ENCODE measurements at regions not wholly inside any gene's neighbourhood (a gene's known extent, or its start where the extent isn't known, plus 50 kb on each side); places are given as distances from the start of the nearest gene placed in this dataset.

DNA sequence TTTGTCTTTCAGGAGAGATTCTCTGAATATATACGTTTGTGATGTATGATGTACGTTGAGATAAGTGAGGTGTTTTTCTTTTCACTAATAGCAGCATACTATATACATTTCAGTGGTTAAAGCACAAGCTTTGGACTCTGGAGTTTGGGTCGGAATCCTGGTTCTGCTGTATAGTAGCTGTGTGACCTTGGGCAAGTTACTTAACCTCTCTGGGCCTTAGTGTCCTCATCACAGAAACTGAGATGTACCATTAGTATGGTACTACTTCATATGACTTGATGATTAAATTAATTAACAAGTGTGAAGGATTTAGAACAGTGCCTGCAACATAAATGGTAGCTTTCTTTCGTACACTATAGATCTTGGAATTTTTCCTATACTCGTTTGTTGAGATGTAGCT is 258.7 kb downstream of the CDCA7 start:
- peaks cover 2% of the 10 kb centered on the region for H3K9me3 Mint-ChIP-seq (ENCODE audit: low read depth, unreplicated experiment)
- intact Hi-C loops (cut with micrococcal nuclease; ENCODE audit: unreplicated experiment) = no loop called here
- no peaks in the 10 kb centered on the region for H3K27me3 Mint-ChIP-seq (ENCODE audit: unreplicated experiment)
- DNase-seq = no peak
- H3K4me1 Mint-ChIP-seq (ENCODE audit: low read depth, unreplicated experiment) = no peaks in the 10 kb centered on the region
- TF ChIP-seq, protein P1, sequence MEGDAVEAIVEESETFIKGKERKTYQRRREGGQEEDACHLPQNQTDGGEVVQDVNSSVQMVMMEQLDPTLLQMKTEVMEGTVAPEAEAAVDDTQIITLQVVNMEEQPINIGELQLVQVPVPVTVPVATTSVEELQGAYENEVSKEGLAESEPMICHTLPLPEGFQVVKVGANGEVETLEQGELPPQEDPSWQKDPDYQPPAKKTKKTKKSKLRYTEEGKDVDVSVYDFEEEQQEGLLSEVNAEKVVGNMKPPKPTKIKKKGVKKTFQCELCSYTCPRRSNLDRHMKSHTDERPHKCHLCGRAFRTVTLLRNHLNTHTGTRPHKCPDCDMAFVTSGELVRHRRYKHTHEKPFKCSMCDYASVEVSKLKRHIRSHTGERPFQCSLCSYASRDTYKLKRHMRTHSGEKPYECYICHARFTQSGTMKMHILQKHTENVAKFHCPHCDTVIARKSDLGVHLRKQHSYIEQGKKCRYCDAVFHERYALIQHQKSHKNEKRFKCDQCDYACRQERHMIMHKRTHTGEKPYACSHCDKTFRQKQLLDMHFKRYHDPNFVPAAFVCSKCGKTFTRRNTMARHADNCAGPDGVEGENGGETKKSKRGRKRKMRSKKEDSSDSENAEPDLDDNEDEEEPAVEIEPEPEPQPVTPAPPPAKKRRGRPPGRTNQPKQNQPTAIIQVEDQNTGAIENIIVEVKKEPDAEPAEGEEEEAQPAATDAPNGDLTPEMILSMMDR (IDR thresholded peaks at IDR 0.05; ENCODE audit: unreplicated experiment) = no peak
- no peaks in the 10 kb centered on the region for H3K36me3 Mint-ChIP-seq (ENCODE audit: insufficient read depth, unreplicated experiment)
- CTCF ChIA-PET = no interaction called here
- H3K4me3 Mint-ChIP-seq (ENCODE audit: low read depth, unreplicated experiment) = no peak overlapping the region
- BruUV-seq (replicated peaks) = no TSS peak
- H3K27ac Mint-ChIP-seq (ENCODE audit: unreplicated experiment) = no peak overlapping the region

DNA sequence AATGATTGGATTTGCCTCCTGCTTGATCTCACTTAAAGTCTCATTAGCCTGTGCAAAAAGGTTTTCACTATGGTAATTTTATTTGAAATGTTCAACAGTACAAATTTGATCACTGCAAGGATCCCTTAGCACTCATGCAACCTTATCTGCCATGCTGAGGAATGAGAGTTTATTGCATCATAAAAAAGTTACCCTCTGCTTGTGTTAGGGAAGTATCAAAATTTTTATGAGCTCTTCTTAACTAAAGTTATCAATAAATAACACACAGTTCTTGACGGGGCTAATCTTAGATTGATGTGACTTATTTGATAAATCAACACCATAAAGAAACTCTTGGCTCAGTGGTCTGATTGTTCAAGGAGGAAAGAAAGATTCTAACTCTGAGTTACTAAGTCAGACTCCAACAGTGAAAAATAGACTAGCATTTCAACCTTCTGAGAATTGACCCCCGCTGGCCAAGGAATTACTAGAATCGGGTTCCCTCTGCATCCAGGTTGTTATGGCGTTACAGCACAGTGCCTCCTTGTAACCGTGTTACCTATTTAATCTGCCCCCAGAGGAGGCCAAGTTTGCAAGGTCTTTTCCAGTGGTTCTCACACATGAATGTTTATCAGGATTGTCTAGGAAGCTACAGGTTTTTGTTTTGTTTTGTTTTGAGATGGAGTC is 259.7 kb downstream of the CDCA7 start:
- intact Hi-C loops (cut with micrococcal nuclease; ENCODE audit: unreplicated experiment) = no loop called here
- CTCF ChIA-PET = interaction anchor here (1.6 kb wide), 1 partner anchor 12 kb away, joined by 5 read pairs; no protein-coding TSS in a partner anchor
- H3K36me3 Mint-ChIP-seq (ENCODE audit: insufficient read depth, unreplicated experiment) = no peaks in the 10 kb centered on the region
- no peaks in the 10 kb centered on the region for H3K27me3 Mint-ChIP-seq (ENCODE audit: unreplicated experiment)
- H3K9me3 Mint-ChIP-seq (ENCODE audit: low read depth, unreplicated experiment) = peaks cover 2% of the 10 kb centered on the region
- no peak overlapping the region for H3K4me3 Mint-ChIP-seq (ENCODE audit: low read depth, unreplicated experiment)
- no peaks in the 10 kb centered on the region for H3K4me1 Mint-ChIP-seq (ENCODE audit: low read depth, unreplicated experiment)
- DNase-seq = no peak
- no peak overlapping the region for H3K27ac Mint-ChIP-seq (ENCODE audit: unreplicated experiment)
- TF ChIP-seq, protein P1 (IDR thresholded peaks at IDR 0.05; ENCODE audit: unreplicated experiment) = no peak
- BruUV-seq (replicated peaks) = no TSS peak

DNA sequence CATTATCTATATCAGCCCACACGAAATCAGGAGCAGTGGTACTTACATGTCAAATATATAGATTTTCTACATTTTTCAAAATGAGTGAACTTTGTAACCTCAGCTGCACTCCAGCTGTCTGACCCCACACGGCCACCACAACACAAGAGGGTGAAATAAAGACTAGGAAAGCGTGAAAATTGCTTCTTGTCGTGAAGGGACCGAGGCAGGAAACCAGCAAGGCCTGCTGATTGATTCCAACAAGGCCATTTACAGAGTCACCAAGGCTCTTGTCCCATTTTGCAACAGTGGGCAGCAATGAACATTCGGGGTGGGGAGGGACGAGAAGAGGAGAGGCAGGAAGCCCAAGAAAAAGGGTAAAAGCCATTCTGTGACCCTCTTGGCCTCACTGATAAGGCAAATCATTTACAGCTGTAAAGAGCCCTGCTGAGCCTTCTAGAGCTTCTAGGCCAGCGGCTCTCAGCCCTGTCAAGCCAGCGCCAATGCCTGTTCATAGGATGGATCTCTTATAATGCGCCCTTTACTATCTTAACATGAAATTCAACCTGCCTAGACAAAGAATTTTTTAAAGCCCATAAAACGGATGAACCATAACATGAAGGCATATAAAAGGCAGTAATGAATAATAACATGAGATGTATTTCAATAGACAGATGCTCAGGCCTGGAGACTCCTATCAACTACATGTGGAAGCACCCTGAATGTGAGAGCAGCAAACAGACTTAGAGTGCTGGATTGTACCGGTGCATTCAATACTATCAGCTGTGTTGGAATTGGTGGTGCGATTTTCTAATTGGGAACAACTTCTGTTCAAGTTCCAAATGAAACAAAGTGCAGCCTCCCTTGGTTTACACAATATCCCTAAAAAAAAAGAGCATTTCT is 269.0 kb downstream of the CDCA7 start:
- H3K27ac Mint-ChIP-seq (ENCODE audit: unreplicated experiment) = no peak overlapping the region
- CTCF ChIA-PET = no interaction called here
- H3K36me3 Mint-ChIP-seq (ENCODE audit: insufficient read depth, unreplicated experiment) = peaks cover 5% of the 10 kb centered on the region
- BruUV-seq (replicated peaks) = no TSS peak
- intact Hi-C loops (cut with micrococcal nuclease; ENCODE audit: unreplicated experiment) = loop anchor here (5.0 kb wide), 1 partner anchor 51 kb away; no protein-coding TSS in a partner anchor
- no peaks in the 10 kb centered on the region for H3K9me3 Mint-ChIP-seq (ENCODE audit: low read depth, unreplicated experiment)
- no peaks in the 10 kb centered on the region for H3K27me3 Mint-ChIP-seq (ENCODE audit: unreplicated experiment)
- H3K4me1 Mint-ChIP-seq (ENCODE audit: low read depth, unreplicated experiment) = no peaks in the 10 kb centered on the region
- TF ChIP-seq, protein P1 (IDR thresholded peaks at IDR 0.05; ENCODE audit: unreplicated experiment) = no peak
- no peak for DNase-seq
- H3K4me3 Mint-ChIP-seq (ENCODE audit: low read depth, unreplicated experiment) = no peak overlapping the region

DNA sequence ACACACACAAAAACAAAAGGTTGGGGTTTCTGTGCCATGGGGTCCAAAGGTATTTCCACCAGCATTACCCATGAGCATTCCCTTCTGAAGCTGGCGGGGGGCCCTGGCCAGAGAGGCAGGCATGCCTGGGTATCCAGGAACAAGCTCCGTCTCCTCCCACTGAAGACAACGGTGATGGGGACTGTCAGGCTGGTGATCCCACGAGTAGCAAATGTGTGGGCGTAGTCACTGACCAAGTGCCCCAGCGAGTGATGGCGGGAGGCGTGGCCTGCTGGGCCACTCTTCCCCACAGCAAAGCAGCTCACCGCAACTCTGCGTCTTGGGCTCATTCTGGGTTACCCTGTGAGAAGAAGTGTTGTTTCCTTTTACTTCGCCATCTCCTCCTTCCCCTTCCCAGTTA is 270.6 kb downstream of the CDCA7 start:
- DNase-seq = no peak
- no peak overlapping the region for H3K27ac Mint-ChIP-seq (ENCODE audit: unreplicated experiment)
- H3K4me3 Mint-ChIP-seq (ENCODE audit: low read depth, unreplicated experiment) = no peak overlapping the region
- BruUV-seq (replicated peaks) = no TSS peak
- intact Hi-C loops (cut with micrococcal nuclease; ENCODE audit: unreplicated experiment) = no loop called here
- CTCF ChIA-PET = no interaction called here
- H3K27me3 Mint-ChIP-seq (ENCODE audit: unreplicated experiment) = no peaks in the 10 kb centered on the region
- no peaks in the 10 kb centered on the region for H3K4me1 Mint-ChIP-seq (ENCODE audit: low read depth, unreplicated experiment)
- H3K36me3 Mint-ChIP-seq (ENCODE audit: insufficient read depth, unreplicated experiment) = peaks cover 5% of the 10 kb centered on the region
- TF ChIP-seq, protein P1 (IDR thresholded peaks at IDR 0.05; ENCODE audit: unreplicated experiment) = no peak
- H3K9me3 Mint-ChIP-seq (ENCODE audit: low read depth, unreplicated experiment) = no peaks in the 10 kb centered on the region
